ENCODE measurements at regions not wholly inside any gene's neighbourhood (a gene's known extent, or its start where the extent isn't known, plus 50 kb on each side); places are given as distances from the start of the nearest gene placed in this dataset.

- TF ChIP-seq CTCF (conservative IDR thresholded peaks at IDR 0.05): no peak
- no peak overlapping the region for H3K27ac ChIP-seq
Observed at GRCh38 chr21:35414507-35415139, 365.5 kb upstream of the RUNX1 start.

- TF ChIP-seq CTCF (conservative IDR thresholded peaks at IDR 0.05): no peak
- no peak overlapping the region for H3K27ac ChIP-seq
Observed at GRCh38 chr21:35414056-35414455, 365.0 kb upstream of the RUNX1 start.

GRCh38 chr21:35412231-35412630, 363.1 kb upstream of the RUNX1 start:
- TF ChIP-seq CTCF (conservative IDR thresholded peaks at IDR 0.05): no peak
- no peak overlapping the region for H3K27ac ChIP-seq

- no peak for TF ChIP-seq CTCF (conservative IDR thresholded peaks at IDR 0.05)
- H3K27ac ChIP-seq: no peak overlapping the region
Observed at GRCh38 chr21:35411434-35411833, 362.3 kb upstream of the RUNX1 start.

- no peak overlapping the region for H3K27ac ChIP-seq
- no peak for TF ChIP-seq CTCF (conservative IDR thresholded peaks at IDR 0.05)
Observed at GRCh38 chr21:35410656-35411055, 361.6 kb upstream of the RUNX1 start.

- TF ChIP-seq CTCF (conservative IDR thresholded peaks at IDR 0.05): no peak
- H3K27ac ChIP-seq: no peak overlapping the region
Observed at GRCh38 chr21:35410123-35410522, 361.0 kb upstream of the RUNX1 start.

GRCh38 chr21:35408401-35408800, 359.3 kb upstream of the RUNX1 start:
- H3K27ac ChIP-seq: no peak overlapping the region
- no peak for TF ChIP-seq CTCF (conservative IDR thresholded peaks at IDR 0.05)

Measured in VCaP (cell line).